HUES48 (cell line): ENCODE measurements at regions not wholly inside any gene's neighbourhood (a gene's known extent, or its start where the extent isn't known, plus 50 kb on each side); places are given as distances from the start of the nearest gene placed in this dataset.

Experiments used
- H3K27ac ChIP-seq: one replicate; pipeline ENCODE4 v1.7.0; 2013; ENCODE audit warnings: low read depth, low read length, inconsistent platforms
- H3K27me3 ChIP-seq: 2 replicates; pipeline ENCODE4 v1.6.1; 2013; ENCODE audit warnings: mild to moderate bottlenecking, low read length; ENCODE audit not compliant: control insufficient read depth, insufficient read depth
- H3K36me3 ChIP-seq: 2 replicates; pipeline ENCODE4 v1.6.1; 2013; ENCODE audit warnings: low read length; ENCODE audit not compliant: control insufficient read depth, insufficient read depth
- H3K4me1 ChIP-seq: 2 replicates; pipeline ENCODE4 v1.6.1; 2013; ENCODE audit warnings: mild to moderate bottlenecking, low read length; ENCODE audit not compliant: control insufficient read depth, insufficient read depth
- H3K4me3 ChIP-seq: 2 replicates; pipeline ENCODE4 v1.5.1; 2013; ENCODE audit warnings: mild to moderate bottlenecking, low read depth, low read length
- H3K9ac ChIP-seq: 2 replicates; pipeline ENCODE4 v1.6.1; 2013; ENCODE audit warnings: mild to moderate bottlenecking, low read depth, low read length, moderate library complexity
- H3K9me3 ChIP-seq: 2 replicates; pipeline ENCODE4 v1.6.1; 2013; ENCODE audit warnings: low read length; ENCODE audit not compliant: control insufficient read depth, insufficient read depth

- H3K27ac ChIP-seq = no peak overlapping the region
- no peaks in the 10 kb centered on the region for H3K27me3 ChIP-seq
- no peaks in the 10 kb centered on the region for H3K36me3 ChIP-seq
- H3K9me3 ChIP-seq = 0 out of 2 replicates have a peak, but pooled peaks cover 7% of the 10 kb centered on the region
- no peak overlapping the region for H3K9ac ChIP-seq
- H3K4me1 ChIP-seq = no peaks in the 10 kb centered on the region
- H3K4me3 ChIP-seq = no peak overlapping the region
Observed at GRCh38 chr2:123127236-123127635, 897.9 kb upstream of the CNTNAP5 start.

GRCh38 chr2:123128951-123129350 lies 896.1 kb upstream of the CNTNAP5 start:
- H3K27me3 ChIP-seq = no peaks in the 10 kb centered on the region
- H3K9ac ChIP-seq = no peak overlapping the region
- no peaks in the 10 kb centered on the region for H3K4me1 ChIP-seq
- H3K27ac ChIP-seq = no peak overlapping the region
- H3K9me3 ChIP-seq = 0 out of 2 replicates have a peak, but pooled peaks cover 7% of the 10 kb centered on the region
- no peaks in the 10 kb centered on the region for H3K36me3 ChIP-seq
- H3K4me3 ChIP-seq = no peak overlapping the region

GRCh38 chr2:123136419-123136818 lies 888.7 kb upstream of the CNTNAP5 start:
- Histone ChIP-seq H3K36me3 (no peaks in the 10 kb centered on the region), H3K9me3 (0 out of 2 replicates have a peak, but pooled peaks cover 6% of the 10 kb centered on the region), H3K27ac (no peak overlapping the region), H3K27me3 (no peaks in the 10 kb centered on the region), H3K4me3 (no peak overlapping the region), H3K9ac (no peak overlapping the region), H3K4me1 (no peaks in the 10 kb centered on the region)

GRCh38 chr2:123144082-123144481 lies 881.0 kb upstream of the CNTNAP5 start:
- no peak overlapping the region for H3K4me3 ChIP-seq
- H3K27ac ChIP-seq = no peak overlapping the region
- H3K9ac ChIP-seq = no peak overlapping the region

GRCh38 chr2:123153041-123153440 lies 872.0 kb upstream of the CNTNAP5 start:
- Histone ChIP-seq H3K27me3 (no peaks in the 10 kb centered on the region), H3K9ac (no peak overlapping the region), H3K36me3 (no peaks in the 10 kb centered on the region), H3K4me1 (no peaks in the 10 kb centered on the region), H3K4me3 (no peak overlapping the region), H3K9me3 (no peaks in the 10 kb centered on the region), H3K27ac (no peak overlapping the region)

More at GRCh38 chr2:123144082-123144481, 881.0 kb upstream of the CNTNAP5 start:
- no peaks in the 10 kb centered on the region for H3K27me3 ChIP-seq
- H3K9me3 ChIP-seq = no peaks in the 10 kb centered on the region
- no peaks in the 10 kb centered on the region for H3K36me3 ChIP-seq
- no peaks in the 10 kb centered on the region for H3K4me1 ChIP-seq

GRCh38 chr2:123154195-123154594 lies 870.9 kb upstream of the CNTNAP5 start:
- Histone ChIP-seq H3K9ac (no peak overlapping the region), H3K27me3 (no peaks in the 10 kb centered on the region), H3K36me3 (no peaks in the 10 kb centered on the region), H3K9me3 (no peaks in the 10 kb centered on the region), H3K4me3 (no peak overlapping the region), H3K4me1 (no peaks in the 10 kb centered on the region), H3K27ac (no peak overlapping the region)

- H3K4me1 ChIP-seq = no peaks in the 10 kb centered on the region
- no peaks in the 10 kb centered on the region for H3K9me3 ChIP-seq
- H3K4me3 ChIP-seq = no peak overlapping the region
- no peaks in the 10 kb centered on the region for H3K27me3 ChIP-seq
- H3K9ac ChIP-seq = no peak overlapping the region
- H3K36me3 ChIP-seq = no peaks in the 10 kb centered on the region
- no peak overlapping the region for H3K27ac ChIP-seq
Observed at GRCh38 chr2:123157016-123157415, 868.1 kb upstream of the CNTNAP5 start.

GRCh38 chr2:123162400-123163016 lies 862.6 kb upstream of the CNTNAP5 start:
- no peak overlapping the region for H3K4me3 ChIP-seq
- no peaks in the 10 kb centered on the region for H3K36me3 ChIP-seq
- no peaks in the 10 kb centered on the region for H3K4me1 ChIP-seq
- H3K27ac ChIP-seq = no peak overlapping the region
- H3K27me3 ChIP-seq = no peaks in the 10 kb centered on the region
- H3K9ac ChIP-seq = no peak overlapping the region
- peaks cover 3% of the 10 kb centered on the region; the same call in 1 of the 2 replicates for H3K9me3 ChIP-seq

GRCh38 chr2:123163398-123163797 lies 861.7 kb upstream of the CNTNAP5 start:
- no peaks in the 10 kb centered on the region for H3K4me1 ChIP-seq
- H3K4me3 ChIP-seq = no peak overlapping the region
- H3K27me3 ChIP-seq = no peaks in the 10 kb centered on the region
- no peaks in the 10 kb centered on the region for H3K36me3 ChIP-seq
- no peak overlapping the region for H3K9ac ChIP-seq
- no peak overlapping the region for H3K27ac ChIP-seq
- peaks cover 5% of the 10 kb centered on the region for H3K9me3 ChIP-seq

- Histone ChIP-seq H3K27me3 (no peaks in the 10 kb centered on the region), H3K4me1 (no peaks in the 10 kb centered on the region), H3K9ac (no peak overlapping the region), H3K36me3 (no peaks in the 10 kb centered on the region), H3K4me3 (no peak overlapping the region), H3K9me3 (peaks cover 5% of the 10 kb centered on the region), H3K27ac (no peak overlapping the region)
Observed at GRCh38 chr2:123164216-123164615, 860.9 kb upstream of the CNTNAP5 start.

- no peaks in the 10 kb centered on the region for H3K4me1 ChIP-seq
- peaks cover 5% of the 10 kb centered on the region for H3K9me3 ChIP-seq
- H3K27ac ChIP-seq = no peak overlapping the region
- H3K27me3 ChIP-seq = no peaks in the 10 kb centered on the region
- no peak overlapping the region for H3K4me3 ChIP-seq
- no peaks in the 10 kb centered on the region for H3K36me3 ChIP-seq
- no peak overlapping the region for H3K9ac ChIP-seq
Observed at GRCh38 chr2:123165616-123166015, 859.5 kb upstream of the CNTNAP5 start.
